DND-41 (cell line): ENCODE measurements at regions not wholly inside any gene's neighbourhood (a gene's known extent, or its start where the extent isn't known, plus 50 kb on each side); places are given as distances from the start of the nearest gene placed in this dataset.

Experiments used
- CTCF ChIP-seq: IDR thresholded peaks from 2 replicates; pipeline ENCODE4 v1.5.1; 2012; ENCODE audit warnings: borderline replicate concordance, low read length, moderate library complexity, mild to moderate bottlenecking; ENCODE audit not compliant: poor library complexity, severe bottlenecking; ENCODE audit errors: extremely low read depth
- EZH2 ChIP-seq: IDR thresholded peaks from 3 replicates; pipeline ENCODE4 v1.6.1; 2012; ENCODE audit warnings: borderline replicate concordance, low read depth, mild to moderate bottlenecking, moderate library complexity, low read length, inconsistent platforms; ENCODE audit not compliant: severe bottlenecking

GRCh38 chr3:107962946-107963345 lies 127.9 kb downstream of the CD47 start:
- no peak for TF ChIP-seq CTCF
- TF ChIP-seq EZH2, result no peak
